Stimulated activated CD4-positive, alpha-beta T cell treated with anti-CD3 and anti-CD28 coated beads, Interleukin-15, amount 100 ng/mL, for 24 hours (primary cell): ENCODE measurements at regions not wholly inside any gene's neighbourhood (a gene's known extent, or its start where the extent isn't known, plus 50 kb on each side); places are given as distances from the start of the nearest gene placed in this dataset.
A peak's percentile ranks its signal among the peaks of the same experiment; 100 is the strongest.
"Not testable (repeated sequence)": the region's sequence is repeated elsewhere in the genome, so short reads cannot be mapped to it uniquely, and the experiment has no call there.

Experiments
- DNase-seq: peaks from one replicate; pipeline ENCODE4 v3.0.0-alpha.2; 2020

- DNase-seq: peak; percentile 54
These were observed 61.1 kb upstream of the VAMP7 start for GRCh38 chrX:155819966-155820491.

GRCh38 chrX:155819525-155819924 lies 61.6 kb upstream of the VAMP7 start:
- DNase-seq: no peak

GRCh38 chrX:155814391-155814790 lies 66.8 kb upstream of the VAMP7 start:
- DNase-seq: not testable (repeated sequence)

GRCh38 chrX:155779831-155780230 lies 101.3 kb upstream of the VAMP7 start:
- DNase-seq: no peak

- no peak for DNase-seq
These were observed 102.1 kb upstream of the VAMP7 start for GRCh38 chrX:155778844-155779553.

GRCh38 chrX:155774387-155774786 lies 106.8 kb upstream of the VAMP7 start:
- no peak for DNase-seq

GRCh38 chrX:155767876-155768769 lies 113.0 kb upstream of the VAMP7 start:
- DNase-seq: no peak

- peak; percentile 49 for DNase-seq
These were observed 113.9 kb upstream of the VAMP7 start for GRCh38 chrX:155767051-155767875.

- no peak for DNase-seq
These were observed 114.8 kb upstream of the VAMP7 start for GRCh38 chrX:155766321-155766720.

- no peak for DNase-seq
These were observed 120.0 kb upstream of the VAMP7 start for GRCh38 chrX:155761185-155761584.

- no peak for DNase-seq
These were observed 123.9 kb upstream of the VAMP7 start for GRCh38 chrX:155757046-155757759.

GRCh38 chrX:155755706-155756337 lies 125.3 kb upstream of the VAMP7 start:
- DNase-seq: no peak

GRCh38 chrX:155751131-155751530 lies 130.0 kb upstream of the VAMP7 start:
- no peak for DNase-seq

GRCh38 chrX:155747520-155747919 lies 133.6 kb upstream of the VAMP7 start:
- DNase-seq: no peak

GRCh38 chrX:155745792-155746191 lies 133.0 kb upstream of the TMLHE start:
- no peak for DNase-seq

GRCh38 chrX:155744534-155744933 lies 131.8 kb upstream of the TMLHE start:
- no peak for DNase-seq

GRCh38 chrX:155728335-155728734 lies 115.6 kb upstream of the TMLHE start:
- DNase-seq: not testable (repeated sequence)

GRCh38 chrX:155718972-155719586 lies 106.3 kb upstream of the TMLHE start:
- no peak for DNase-seq

GRCh38 chrX:155715141-155715540 lies 102.4 kb upstream of the TMLHE start:
- DNase-seq: no peak

- DNase-seq: no peak
These were observed 82.7 kb upstream of the TMLHE start for GRCh38 chrX:155695419-155695818.

GRCh38 chrX:155694649-155695048 lies 81.9 kb upstream of the TMLHE start:
- DNase-seq: no peak
